H1 (cell line): ENCODE measurements at regions not wholly inside any gene's neighbourhood (a gene's known extent, or its start where the extent isn't known, plus 50 kb on each side); places are given as distances from the start of the nearest gene placed in this dataset.

Experiments used
- CTCF ChIA-PET: fragments of 300-600 bp; sonication (Branson Sonifier 250); formaldehyde crosslinking; loops from one replicate; lab custom pipeline; 2021; ENCODE audit not compliant: partially characterized antibody; lab: Charles Lee
- POLR2A ChIA-PET: fragments of 300-600 bp; sonication (Branson Sonifier 250); formaldehyde crosslinking; loops from one replicate; lab custom pipeline; 2021; ENCODE audit warnings: inconsistent platforms; ENCODE audit not compliant: partially characterized antibody; lab: Charles Lee
- DNase-seq, 2 experiments: peaks; one replicate each; pipeline versions ENCODE4 v3.0.0 to v3.0.0-alpha.2; 2010 to 2022; ENCODE audit warnings: low spot score in 2 of 2, low read depth in 1 of 2, mixed read lengths in 1 of 2
- FAIRE-seq: peaks from 2 replicates; lab custom pipeline; 2011; peaks lifted over from hg19 to GRCh38; lab: Jason Lieb, UNC
- H2AFZ ChIP-seq: 2 replicates; pipeline ENCODE4 v1.8.1; 2012; ENCODE audit warnings: low read length, inconsistent platforms
- H2AK5ac ChIP-seq: 2 replicates; pipeline ENCODE4 v1.6.1; 2013; ENCODE audit warnings: low read depth, low read length
- H2BK120ac ChIP-seq: replicated peaks from 2 replicates; pipeline ENCODE3; 2013; ENCODE audit warnings: low read depth, low read length, inconsistent platforms
- H2BK12ac ChIP-seq: 2 replicates; pipeline ENCODE4 v1.6.1; 2013; ENCODE audit warnings: low read depth, low read length
- H2BK15ac ChIP-seq: 2 replicates; pipeline ENCODE4 v1.6.1; 2013; ENCODE audit warnings: low read length
- H2BK20ac ChIP-seq: 2 replicates; pipeline ENCODE4 v1.6.1; 2013; ENCODE audit warnings: low read length
- H2BK5ac ChIP-seq: 2 replicates; pipeline ENCODE4 v1.6.1; 2013; ENCODE audit warnings: low read depth, low read length
- H3K14ac ChIP-seq: 2 replicates; pipeline ENCODE4 v1.6.1; 2013; ENCODE audit warnings: inconsistent platforms; ENCODE audit not compliant: insufficient read length
- H3K18ac ChIP-seq: 2 replicates; pipeline ENCODE4 v1.6.1; 2013; ENCODE audit warnings: low read length; ENCODE audit errors: extremely low read depth
- H3K23ac ChIP-seq: 2 replicates; pipeline ENCODE4 v1.6.1; 2013; ENCODE audit warnings: inconsistent platforms; ENCODE audit not compliant: insufficient read length
- H3K23me2 ChIP-seq: 2 replicates; pipeline ENCODE4 v1.6.1; 2013; ENCODE audit warnings: low read depth, low read length
- H3K27ac ChIP-seq: 2 replicates; pipeline ENCODE4 v1.6.1; 2011; ENCODE audit warnings: low read depth, low read length, inconsistent platforms
- H3K27me3 ChIP-seq, 4 experiments: replicated peaks in 1 of 4; 1 replicate in 1 of 4; 2 replicates in 3 of 4; pipeline versions ENCODE4 v1.6.1 to v1.8.1; 2011 to 2013; ENCODE audit warnings: low read length in 3 of 4, mild to moderate bottlenecking in 3 of 4, inconsistent platforms in 2 of 4, mixed read lengths in 2 of 4, moderate library complexity in 1 of 4; ENCODE audit not compliant: control insufficient read depth in 3 of 4, insufficient read depth in 3 of 4; ENCODE audit errors: extremely low read depth in 1 of 4
- H3K36me3 ChIP-seq, 4 experiments: 2 replicates each; pipeline versions ENCODE4 v1.6.1 to v1.8.1; 2011 to 2013; ENCODE audit warnings: mild to moderate bottlenecking in 4 of 4, low read length in 3 of 4, moderate library complexity in 2 of 4, control low read depth in 1 of 4, inconsistent platforms in 1 of 4; ENCODE audit not compliant: insufficient read depth in 4 of 4, control insufficient read depth in 2 of 4
- H3K4ac ChIP-seq: replicated peaks from 2 replicates; pipeline ENCODE3; 2013; ENCODE audit warnings: low read length, low read depth, mixed read lengths, inconsistent platforms; ENCODE audit not compliant: insufficient read length
- H3K4me1 ChIP-seq, 4 experiments: replicated peaks in 1 of 4; 1 replicate in 1 of 4; 2 replicates in 3 of 4; pipeline versions ENCODE4 v1.6.1 to v1.8.1; 2011 to 2013; ENCODE audit warnings: low read length in 3 of 4, inconsistent platforms in 2 of 4, mixed read lengths in 1 of 4; ENCODE audit not compliant: insufficient read depth in 4 of 4, control insufficient read depth in 3 of 4
- H3K4me2 ChIP-seq, 2 experiments: 2 replicates each; pipeline versions ENCODE4 v1.6.1 to v1.8.1; 2011 to 2013; ENCODE audit warnings: low read depth in 2 of 2, low read length in 2 of 2, control low read depth in 1 of 2, inconsistent platforms in 1 of 2, mild to moderate bottlenecking in 1 of 2; ENCODE audit not compliant: insufficient read depth in 1 of 2
- H3K4me3 ChIP-seq, 4 experiments: fragments of 200-600, 300-600 bp in 1 of 4; sonication (generic), shearing (Covaris generic), sonication (Bioruptor Twin) in 1 of 4; 2 replicates each; pipeline versions ENCODE4 v1.5.1 to v1.8.1; 2011 to 2016; ENCODE audit warnings: low read length in 4 of 4, low read depth in 3 of 4, control low read depth in 2 of 4, inconsistent platforms in 2 of 4, mild to moderate bottlenecking in 2 of 4, mixed read lengths in 1 of 4, moderate library complexity in 1 of 4; ENCODE audit not compliant: insufficient read depth in 2 of 4; ENCODE audit errors: extremely low read depth in 1 of 4
- H3K56ac ChIP-seq: replicated peaks from 2 replicates; pipeline ENCODE3; 2013; ENCODE audit warnings: low read depth, mild to moderate bottlenecking, mixed read lengths, low read length, inconsistent platforms; ENCODE audit not compliant: insufficient read length
- H3K79me1 ChIP-seq: 2 replicates; pipeline ENCODE4 v1.6.1; 2013; ENCODE audit warnings: low read depth, low read length, control low read depth
- H3K79me2 ChIP-seq, 2 experiments: 2 replicates each; pipeline versions ENCODE4 v1.6.1 to v1.8.1; 2012 to 2013; ENCODE audit warnings: low read length in 2 of 2, mild to moderate bottlenecking in 2 of 2, inconsistent platforms in 1 of 2; ENCODE audit not compliant: insufficient read depth in 2 of 2, control insufficient read depth in 1 of 2
- H3K9ac ChIP-seq, 4 experiments: replicated peaks in 1 of 4; 1 replicate in 1 of 4; 2 replicates in 3 of 4; pipeline versions ENCODE4 v1.6.1 to v1.8.1; 2011 to 2013; ENCODE audit warnings: low read depth in 3 of 4, low read length in 3 of 4, control low read depth in 2 of 4, mild to moderate bottlenecking in 2 of 4, moderate library complexity in 2 of 4, inconsistent platforms in 1 of 4; ENCODE audit errors: extremely low read depth in 1 of 4
- H3K9me3 ChIP-seq, 2 experiments: 2 replicates each; pipeline versions ENCODE4 v1.6.1 to v1.8.1; 2012 to 2013; ENCODE audit warnings: mild to moderate bottlenecking in 2 of 2, moderate library complexity in 2 of 2, control low read depth in 1 of 2, inconsistent platforms in 1 of 2, low read depth in 1 of 2, low read length in 1 of 2, mixed read lengths in 1 of 2; ENCODE audit not compliant: insufficient read depth in 2 of 2
- H4K20me1 ChIP-seq, 2 experiments: replicated peaks in 1 of 2; 2 replicates each; pipeline versions ENCODE3 to v1.8.1; 2011 to 2013; ENCODE audit warnings: inconsistent platforms in 2 of 2, low read length in 2 of 2, mild to moderate bottlenecking in 1 of 2; ENCODE audit not compliant: insufficient read depth in 2 of 2, control insufficient read depth in 1 of 2
- H4K5ac ChIP-seq: 2 replicates; pipeline ENCODE4 v1.6.1; 2013; ENCODE audit warnings: low read length, low read depth, mixed read lengths, inconsistent platforms; ENCODE audit not compliant: insufficient read length
- H4K8ac ChIP-seq: 2 replicates; pipeline ENCODE4 v1.8.0; 2013; ENCODE audit warnings: mild to moderate bottlenecking, moderate library complexity, low read length, inconsistent platforms; ENCODE audit not compliant: insufficient read depth; ENCODE audit errors: extremely low read depth
- H4K91ac ChIP-seq: replicated peaks from 2 replicates; pipeline ENCODE3; 2013; ENCODE audit warnings: low read length, mixed read lengths, inconsistent platforms; ENCODE audit not compliant: insufficient read length
- BACH1 ChIP-seq: IDR thresholded peaks from 2 replicates; pipeline ENCODE4 v1.6.1; 2012; ENCODE audit warnings: low read length, improper control_type of control experiment
- CBX5 ChIP-seq: fragments of 300-800, 300-1000 bp; sonication (generic); IDR thresholded peaks from 2 replicates; pipeline ENCODE4 v1.7.1; 2016; ENCODE audit warnings: antibody characterized with exemption, low read length, low read depth
- GTF2F1 ChIP-seq: IDR thresholded peaks from 2 replicates; pipeline ENCODE4 v1.6.1; 2012; ENCODE audit warnings: low read depth, low read length, improper control_type of control experiment, borderline replicate concordance
- MAFK ChIP-seq: IDR thresholded peaks from 2 replicates; pipeline ENCODE4 v1.6.1; 2012; ENCODE audit warnings: low read depth, mild to moderate bottlenecking, improper control_type of control experiment, low read length
- RNF2 ChIP-seq: fragments of 200-900, 300-1000 bp; sonication (generic); IDR thresholded peaks from 2 replicates; pipeline ENCODE4 v1.7.1; 2016; ENCODE audit warnings: borderline replicate concordance, low read depth, mild to moderate bottlenecking, antibody characterized with exemption, low read length; ENCODE audit not compliant: poor library complexity, severe bottlenecking; ENCODE audit errors: missing control alignments
- YY1 ChIP-seq: IDR thresholded peaks from 2 replicates; pipeline ENCODE4 v1.6.1; 2011; ENCODE audit warnings: low read depth, mild to moderate bottlenecking, low read length
- WGBS, 2 experiments: shearing (Covaris generic) in 1 of 2; methylation state at CpG; one replicate each; pipeline versions ENCODE4 v1.1.6 to v1.1.7; 2013 to 2015; ENCODE audit warnings: low lambda C conversion rate in 2 of 2, mixed read lengths in 2 of 2, inconsistent platforms in 1 of 2, low coverage in 1 of 2, missing lambda C conversion rate in 1 of 2; ENCODE audit not compliant: insufficient replicate concordance in 2 of 2, insufficient coverage in 1 of 2, insufficient read length in 1 of 2; ENCODE audit errors: extremely low coverage in 1 of 2, missing lambda C conversion rate in 1 of 2; 5-methylcytosine and 5-hydroxymethylcytosine counted together

GRCh38 chr18:72128649-72129048, 415.5 kb downstream of the CBLN2 start:
- no peak for FAIRE-seq
- Histone ChIP-seq H3K79me1 (no peaks in the 10 kb centered on the region), H4K20me1 (no peaks in the 10 kb centered on the region), H3K9ac (no peak overlapping the region), H3K18ac (no peak overlapping the region), H3K56ac (no peak overlapping the region), H3K4me2 (no peak overlapping the region), H2AK5ac (no peak overlapping the region), H4K8ac (no peak overlapping the region), H2BK15ac (no peak overlapping the region), H3K27me3 (no peaks in the 10 kb centered on the region), H3K23me2 (no peaks in the 10 kb centered on the region), H3K9me3 (peaks cover 11 to 14% of the 10 kb centered on the region in 2 experiments; a peak in 3 of 4 replicates), H3K27ac (no peak overlapping the region), H2BK12ac (no peak overlapping the region), H3K4ac (no peak overlapping the region), H3K23ac (no peak overlapping the region), H3K4me1 (no peaks in the 10 kb centered on the region), H3K79me2 (no peaks in the 10 kb centered on the region), H3K4me3 (no peak overlapping the region), H2BK20ac (no peak overlapping the region), H2AFZ (no peak overlapping the region), H4K91ac (no peak overlapping the region), H3K36me3 (no peaks in the 10 kb centered on the region), H2BK120ac (no peak overlapping the region), H4K5ac (no peak overlapping the region), H2BK5ac (no peak overlapping the region), H3K14ac (no peak overlapping the region)
- TF ChIP-seq RNF2 (no peak), MAFK (peak; percentile 93), BACH1 (peak; percentile 82), YY1 (no peak), CBX5 (no peak), GTF2F1 (no peak)
- DNase-seq: no peak
- ChIA-PET POLR2A (no interaction called here), CTCF (no interaction called here)
- WGBS, 2 experiments: 92% methylated on average over 1 of the region's 1 CpG; no CpG with 5 or more reads in 1 of the 2 experiments
